IMR-90 (cell line): ENCODE measurements at regions not wholly inside any gene's neighbourhood (a gene's known extent, or its start where the extent isn't known, plus 50 kb on each side); places are given as distances from the start of the nearest gene placed in this dataset.

Experiments
- ATAC-seq: fragments of 200-7000 bp; cut with Tn5 transposase; 2 replicates; pipeline ENCODE4 v1.9.1; 2020; ENCODE audit warnings: low read depth, mild to moderate bottlenecking, moderate library complexity
- BruUV-seq: library from RNA; stranded (reverse); fragments of 400-500 nt; replicated peaks from 2 replicates; lab custom pipeline; 2021; lab: Mats Ljungman, UMichigan
- CTCF ChIA-PET: fragments of 300-600 bp; formaldehyde crosslinking; extraction: SDS; loops from one replicate; lab custom pipeline; 2021; ENCODE audit warnings: antibody characterized with exemption; lab: Yijun Ruan, JAX
- POLR2A ChIA-PET: fragments of 300-600 bp; sonication (Branson Sonifier 250); formaldehyde crosslinking; loops from one replicate; lab custom pipeline; 2022; ENCODE audit warnings: antibody characterized with exemption; ENCODE audit not compliant: unreplicated experiment; lab: Charles Lee
- DNase-seq: peaks from one replicate; pipeline ENCODE4 v3.0.0; 2013
- H2AFZ ChIP-seq: replicated peaks from 2 replicates; pipeline ENCODE3; 2013; ENCODE audit warnings: low read length, mild to moderate bottlenecking; ENCODE audit not compliant: poor library complexity
- H2AK5ac ChIP-seq: 2 replicates; pipeline ENCODE4 v1.6.1; 2013; ENCODE audit warnings: low read depth, low read length, inconsistent platforms
- H2AK9ac ChIP-seq: replicated peaks from 2 replicates; pipeline ENCODE3; 2013; ENCODE audit warnings: mild to moderate bottlenecking, low read depth, low read length, moderate library complexity; ENCODE audit not compliant: poor library complexity
- H2BK120ac ChIP-seq: 2 replicates; pipeline ENCODE4 v1.6.1; 2013; ENCODE audit warnings: low read depth, low read length, inconsistent platforms
- H2BK15ac ChIP-seq: 3 replicates; pipeline ENCODE4 v1.6.1; 2013; ENCODE audit warnings: low read depth, low read length, inconsistent platforms
- H2BK20ac ChIP-seq: 2 replicates; pipeline ENCODE4 v1.6.1; 2013; ENCODE audit warnings: low read depth, mild to moderate bottlenecking, inconsistent platforms, low read length, moderate library complexity
- H2BK5ac ChIP-seq: 2 replicates; pipeline ENCODE4 v1.6.1; 2013; ENCODE audit warnings: mild to moderate bottlenecking, low read depth, low read length, inconsistent platforms; ENCODE audit not compliant: poor library complexity, severe bottlenecking
- H3K14ac ChIP-seq: replicated peaks from 2 replicates; pipeline ENCODE4 v1.6.1; 2013; ENCODE audit warnings: low read depth, low read length, inconsistent platforms
- H3K18ac ChIP-seq: 2 replicates; pipeline ENCODE4 v1.6.1; 2013; ENCODE audit warnings: low read depth, low read length, control low read depth
- H3K23ac ChIP-seq: 2 replicates; pipeline ENCODE4 v1.6.1; 2013; ENCODE audit warnings: low read depth, low read length, inconsistent platforms
- H3K27ac ChIP-seq: 2 replicates; pipeline ENCODE4 v1.5.1; 2013; ENCODE audit warnings: mild to moderate bottlenecking, control low read depth, low read length; ENCODE audit not compliant: insufficient read depth
- H3K27me3 ChIP-seq: 2 replicates; pipeline ENCODE4 v1.6.1; 2013; ENCODE audit warnings: low read length; ENCODE audit not compliant: control insufficient read depth, insufficient read depth
- H3K36me3 ChIP-seq: 2 replicates; pipeline ENCODE4 v1.6.1; 2013; ENCODE audit warnings: low read length, mixed read lengths; ENCODE audit not compliant: control insufficient read depth, insufficient read depth
- H3K4ac ChIP-seq: 2 replicates; pipeline ENCODE4 v1.6.1; 2013; ENCODE audit warnings: low read depth, low read length, inconsistent platforms
- H3K4me1 ChIP-seq: 2 replicates; pipeline ENCODE4 v1.6.1; 2013; ENCODE audit warnings: low read length, mixed read lengths; ENCODE audit not compliant: control insufficient read depth, insufficient read depth
- H3K4me2 ChIP-seq: 2 replicates; pipeline ENCODE4 v1.6.1; 2013; ENCODE audit warnings: low read depth, mild to moderate bottlenecking, control low read depth, low read length, moderate library complexity
- H3K4me3 ChIP-seq: 2 replicates; pipeline ENCODE4 v1.5.1; 2013; ENCODE audit warnings: low read depth, mild to moderate bottlenecking, control low read depth, low read length, moderate library complexity; ENCODE audit not compliant: insufficient read depth
- H3K56ac ChIP-seq: 2 replicates; pipeline ENCODE4 v1.6.1; 2013; ENCODE audit warnings: low read length, inconsistent platforms; ENCODE audit not compliant: insufficient read depth; ENCODE audit errors: extremely low read depth
- H3K79me1 ChIP-seq, 2 experiments: 2 replicates each; pipeline ENCODE4 v1.6.1; 2013; ENCODE audit warnings: low read length in 2 of 2, inconsistent platforms in 1 of 2, low read depth in 1 of 2
- H3K9ac ChIP-seq: 2 replicates; pipeline ENCODE4 v1.6.1; 2013; ENCODE audit warnings: low read depth, low read length, control low read depth
- H3K9me1 ChIP-seq: 2 replicates; pipeline ENCODE4 v1.6.1; 2013; ENCODE audit warnings: low read length, inconsistent platforms; ENCODE audit not compliant: insufficient read depth
- H3K9me3 ChIP-seq: 2 replicates; pipeline ENCODE4 v1.6.1; 2013; ENCODE audit warnings: low read length; ENCODE audit not compliant: control insufficient read depth, insufficient read depth
- H4K20me1 ChIP-seq: 2 replicates; pipeline ENCODE4 v1.6.1; 2013; ENCODE audit warnings: low read length, inconsistent platforms; ENCODE audit not compliant: insufficient read depth
- H4K5ac ChIP-seq: 2 replicates; pipeline ENCODE4 v1.6.1; 2013; ENCODE audit warnings: mild to moderate bottlenecking, low read depth, low read length, control low read depth
- H4K8ac ChIP-seq, 2 experiments: 2 replicates each; pipeline ENCODE4 v1.6.1; 2013; ENCODE audit warnings: low read depth in 2 of 2, low read length in 2 of 2, control low read depth in 1 of 2, inconsistent platforms in 1 of 2
- H4K91ac ChIP-seq: 2 replicates; pipeline ENCODE4 v1.6.1; 2013; ENCODE audit warnings: low read depth, low read length, inconsistent platforms; ENCODE audit not compliant: insufficient read depth
- BHLHE40 ChIP-seq: fragments of 150-350 bp; IDR thresholded peaks from 2 replicates; pipeline ENCODE4 v1.6.1; 2016; ENCODE audit warnings: mild to moderate bottlenecking, low read depth, low read length
- CEBPB ChIP-seq: IDR thresholded peaks from 2 replicates; pipeline ENCODE4 v1.6.1; 2012; ENCODE audit warnings: low read depth, low read length, improper control_type of control experiment
- CHD1 ChIP-seq: IDR thresholded peaks from 2 replicates; pipeline ENCODE4 v1.6.1; 2012; ENCODE audit warnings: low read depth, low read length, improper control_type of control experiment
- CTCF ChIP-seq: conservative IDR thresholded peaks from 2 replicates; pipeline ENCODE4 v1.5.1; 2012; ENCODE audit warnings: mild to moderate bottlenecking, low read depth, low read length, improper control_type of control experiment
- ELK1 ChIP-seq: fragments of 150-350 bp; IDR thresholded peaks from 2 replicates; pipeline ENCODE4 v1.6.1; 2016; ENCODE audit warnings: low read depth, mild to moderate bottlenecking, low read length, moderate library complexity, borderline replicate concordance
- FOS ChIP-seq: fragments of 150-350 bp; IDR thresholded peaks from 2 replicates; pipeline ENCODE4 v1.6.1; 2016; ENCODE audit warnings: low read depth, low read length
- MAFK ChIP-seq: IDR thresholded peaks from 2 replicates; pipeline ENCODE4 v1.6.1; 2012; ENCODE audit warnings: low read depth, low read length, improper control_type of control experiment
- MAZ ChIP-seq: IDR thresholded peaks from 2 replicates; pipeline ENCODE4 v1.6.1; 2012; ENCODE audit warnings: low read depth, mild to moderate bottlenecking, low read length, improper control_type of control experiment, moderate library complexity, borderline replicate concordance
- MXI1 ChIP-seq: IDR thresholded peaks from 2 replicates; pipeline ENCODE4 v1.6.1; 2012; ENCODE audit warnings: low read depth, mild to moderate bottlenecking, low read length, moderate library complexity, borderline replicate concordance
- NFE2L2 ChIP-seq: fragments of 150-350 bp; IDR thresholded peaks from 2 replicates; pipeline ENCODE4 v1.6.1; 2016; ENCODE audit warnings: low read depth, mild to moderate bottlenecking, low read length
- POLR2A ChIP-seq: IDR thresholded peaks from 2 replicates; pipeline ENCODE4 v1.6.1; 2012; ENCODE audit warnings: mild to moderate bottlenecking, low read depth, low read length
- RAD21 ChIP-seq: IDR thresholded peaks from 2 replicates; pipeline ENCODE4 v1.6.1; 2012; ENCODE audit warnings: low read length, improper control_type of control experiment
- RCOR1 ChIP-seq: IDR thresholded peaks from 2 replicates; pipeline ENCODE4 v1.6.1; 2012; ENCODE audit warnings: mild to moderate bottlenecking, low read length, improper control_type of control experiment; ENCODE audit not compliant: insufficient replicate concordance
- RFX5 ChIP-seq: IDR thresholded peaks from 2 replicates; pipeline ENCODE4 v1.8.0; 2012; ENCODE audit warnings: low read depth, mild to moderate bottlenecking, low read length, moderate library complexity
- SMC3 ChIP-seq: fragments of 150-350 bp; IDR thresholded peaks from 2 replicates; pipeline ENCODE4 v1.6.1; 2016; ENCODE audit warnings: low read depth, mild to moderate bottlenecking, antibody characterized with exemption, low read length, moderate library complexity
- USF2 ChIP-seq: fragments of 150-350 bp; IDR thresholded peaks from 2 replicates; pipeline ENCODE4 v1.6.1; 2017; ENCODE audit warnings: mild to moderate bottlenecking, antibody characterized with exemption, low read length, low read depth
- WGBS, 2 experiments: methylation state at CpG; one replicate each; pipeline versions ENCODE4 v1.1.5 to v1.1.7; 2013; ENCODE audit warnings: missing lambda C conversion rate in 2 of 2; ENCODE audit not compliant: insufficient read length in 1 of 2; ENCODE audit errors: extremely low coverage in 2 of 2; 5-methylcytosine and 5-hydroxymethylcytosine counted together
- dilution Hi-C: fragments of 300-500 bp; cut with HindIII; formaldehyde crosslinking; loops from one replicate; pipeline ENCODE4 v1.14.3; 2018; ENCODE audit warnings: low sequenced_read_pairs; ENCODE audit not compliant: unreplicated experiment
- in situ Hi-C: fragments of 300-500 bp; cut with MboI; formaldehyde crosslinking; loops from 3 replicates; pipeline ENCODE4 v1.14.3; 2019; ENCODE audit warnings: low sequenced_read_pairs, inconsistent platforms, mixed read lengths
- intact Hi-C: fragments of 100-400 bp; cut with micrococcal nuclease; formaldehyde crosslinking; loops from 2 replicates; pipeline ENCODE4 v1.10.0; 2022

- H2BK5ac ChIP-seq, result no peak overlapping the region
- H2AFZ ChIP-seq, result no peak overlapping the region
- no peak overlapping the region for H3K18ac ChIP-seq
- no peak overlapping the region for H2BK20ac ChIP-seq
- ATAC-seq (no peak), DNase-seq (no peak)
- no peak overlapping the region for H2AK9ac ChIP-seq
- no peak overlapping the region for H3K9ac ChIP-seq
- no peak overlapping the region for H4K91ac ChIP-seq
- no peak overlapping the region for H2BK120ac ChIP-seq
- BruUV-seq, result no TSS peak
- H3K4me3 ChIP-seq, result no peak overlapping the region
- no peaks in the 10 kb centered on the region for H4K20me1 ChIP-seq
- in situ Hi-C loops (no loop called here), intact Hi-C loops (no loop called here), dilution Hi-C loops (no loop called here)
- H3K36me3 ChIP-seq, result no peaks in the 10 kb centered on the region
- H3K14ac ChIP-seq, result no peak overlapping the region
- H3K27ac ChIP-seq, result no peak overlapping the region
- no peaks in the 10 kb centered on the region for H3K79me1 ChIP-seq
- H3K56ac ChIP-seq, result no peak overlapping the region
- no peak for TF ChIP-seq POLR2A
- TF ChIP-seq SMC3, result no peak
- TF ChIP-seq CEBPB, result no peak
- TF ChIP-seq BHLHE40, result no peak
- TF ChIP-seq NFE2L2, result no peak
- TF ChIP-seq MAFK, result no peak
- TF ChIP-seq RAD21, result no peak
- TF ChIP-seq FOS, result no peak
- no peak for TF ChIP-seq ELK1
- no peak for TF ChIP-seq MXI1
- TF ChIP-seq RCOR1, result no peak
- no peak for TF ChIP-seq USF2
- no peak for TF ChIP-seq MAZ
- no peak for TF ChIP-seq CTCF
- TF ChIP-seq RFX5, result no peak
- TF ChIP-seq CHD1, result no peak
- no peak overlapping the region for H3K23ac ChIP-seq
- no peak overlapping the region for H3K4me2 ChIP-seq
- H3K27me3 ChIP-seq, result no peaks in the 10 kb centered on the region
- no peak overlapping the region for H4K8ac ChIP-seq
- no CpG with 5 or more reads among the region's 3 CpGs for WGBS, 2 experiments
- CTCF ChIA-PET, result interaction anchor here (0.7 kb wide), 1 partner anchor 26 kb away, joined by 3 read pairs; no protein-coding TSS in a partner anchor
- POLR2A ChIA-PET, result no interaction called here
- no peaks in the 10 kb centered on the region for H3K9me3 ChIP-seq
- H3K9me1 ChIP-seq, result no peaks in the 10 kb centered on the region
- H2BK15ac ChIP-seq, result no peak overlapping the region
- H4K5ac ChIP-seq, result no peak overlapping the region
- H3K4ac ChIP-seq, result no peak overlapping the region
- H2AK5ac ChIP-seq, result no peak overlapping the region
- H3K4me1 ChIP-seq, result no peaks in the 10 kb centered on the region
These were observed 175.4 kb downstream of the SEM1 start for GRCh38 chr7:96534221-96534620.
